ENCODE measurements at regions not wholly inside any gene's neighbourhood (a gene's known extent, or its start where the extent isn't known, plus 50 kb on each side); places are given as distances from the start of the nearest gene placed in this dataset.

GRCh38 chr10:117860135-117860534 is 186.6 kb downstream of the RAB11FIP2 start:
- H3K36me3 ChIP-seq (ENCODE audit: low read depth, missing control alignments): no peaks in the 10 kb centered on the region
- H3K4me3 ChIP-seq: no peak overlapping the region
- H3K9me3 ChIP-seq: no peaks in the 10 kb centered on the region
- no peaks in the 10 kb centered on the region for H3K4me1 ChIP-seq
- DNase-seq: no peak
- intact Hi-C loops (cut with DNase I; ENCODE audit: low total_unique reads): no loop called here
- H3K27me3 ChIP-seq: no peaks in the 10 kb centered on the region
- TF ChIP-seq, protein P1, sequence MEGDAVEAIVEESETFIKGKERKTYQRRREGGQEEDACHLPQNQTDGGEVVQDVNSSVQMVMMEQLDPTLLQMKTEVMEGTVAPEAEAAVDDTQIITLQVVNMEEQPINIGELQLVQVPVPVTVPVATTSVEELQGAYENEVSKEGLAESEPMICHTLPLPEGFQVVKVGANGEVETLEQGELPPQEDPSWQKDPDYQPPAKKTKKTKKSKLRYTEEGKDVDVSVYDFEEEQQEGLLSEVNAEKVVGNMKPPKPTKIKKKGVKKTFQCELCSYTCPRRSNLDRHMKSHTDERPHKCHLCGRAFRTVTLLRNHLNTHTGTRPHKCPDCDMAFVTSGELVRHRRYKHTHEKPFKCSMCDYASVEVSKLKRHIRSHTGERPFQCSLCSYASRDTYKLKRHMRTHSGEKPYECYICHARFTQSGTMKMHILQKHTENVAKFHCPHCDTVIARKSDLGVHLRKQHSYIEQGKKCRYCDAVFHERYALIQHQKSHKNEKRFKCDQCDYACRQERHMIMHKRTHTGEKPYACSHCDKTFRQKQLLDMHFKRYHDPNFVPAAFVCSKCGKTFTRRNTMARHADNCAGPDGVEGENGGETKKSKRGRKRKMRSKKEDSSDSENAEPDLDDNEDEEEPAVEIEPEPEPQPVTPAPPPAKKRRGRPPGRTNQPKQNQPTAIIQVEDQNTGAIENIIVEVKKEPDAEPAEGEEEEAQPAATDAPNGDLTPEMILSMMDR (IDR thresholded peaks at IDR 0.05): no peak
- TF ChIP-seq POLR2A (IDR thresholded peaks at IDR 0.05): no peak
- 84 to 86% methylated on average over 5 of the region's 5 CpGs for WGBS, 2 donors
- H3K27ac ChIP-seq: no peak overlapping the region

DNA sequence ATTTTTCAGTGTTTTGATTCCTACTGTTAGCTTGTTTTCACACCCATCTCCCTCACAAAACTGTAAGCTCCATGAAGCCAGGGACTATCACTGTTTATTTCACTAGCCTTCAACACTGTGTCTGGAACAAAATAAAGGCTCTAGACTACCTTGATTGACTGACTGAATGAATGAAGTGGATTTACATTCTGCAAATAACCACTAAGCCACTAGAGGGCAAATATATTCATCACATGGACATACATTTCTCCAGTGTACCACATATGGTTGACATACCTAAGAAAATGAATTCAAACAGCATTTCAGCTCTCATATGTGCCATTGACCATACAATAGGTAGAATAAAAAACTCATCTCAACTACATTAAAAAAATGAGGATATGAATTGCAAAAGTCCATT is 185.9 kb downstream of the RAB11FIP2 start:
- intact Hi-C loops (cut with DNase I; ENCODE audit: low total_unique reads): no loop called here
- no peaks in the 10 kb centered on the region for H3K36me3 ChIP-seq (ENCODE audit: low read depth, missing control alignments)
- H3K4me1 ChIP-seq: no peaks in the 10 kb centered on the region
- no peak overlapping the region for H3K4me3 ChIP-seq
- no peak overlapping the region for H3K27ac ChIP-seq
- H3K9me3 ChIP-seq: no peaks in the 10 kb centered on the region
- H3K27me3 ChIP-seq: no peaks in the 10 kb centered on the region
- no peak for DNase-seq
- TF ChIP-seq, protein P1 (IDR thresholded peaks at IDR 0.05): peak in 2 of 3 experiments; percentile 42 to 46
- no peak for TF ChIP-seq POLR2A (IDR thresholded peaks at IDR 0.05)

DNA sequence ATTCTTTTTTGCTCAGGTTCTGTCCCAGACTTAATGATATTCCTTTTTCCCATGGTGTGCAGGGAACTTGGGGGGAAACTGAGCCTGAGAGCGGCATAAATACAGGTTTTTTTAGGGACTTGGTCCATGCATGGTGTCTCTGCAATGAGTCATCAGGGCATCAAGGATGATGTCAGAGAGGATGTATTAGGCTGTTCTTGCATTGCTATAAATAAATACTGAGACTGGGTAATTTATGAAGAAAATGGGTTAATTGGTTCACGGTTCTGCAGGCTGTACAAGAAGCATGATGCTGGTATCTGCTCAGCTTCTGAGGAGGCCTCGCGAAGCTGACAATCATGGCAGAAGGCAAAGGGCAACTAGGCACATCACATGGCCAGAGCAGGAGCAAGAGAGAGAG is 185.4 kb downstream of the RAB11FIP2 start:
- Histone ChIP-seq H3K4me1 (no peaks in the 10 kb centered on the region), H3K9me3 (no peaks in the 10 kb centered on the region), H3K36me3 (ENCODE audit: low read depth, missing control alignments) (no peaks in the 10 kb centered on the region), H3K27ac (no peak overlapping the region), H3K4me3 (no peak overlapping the region), H3K27me3 (no peaks in the 10 kb centered on the region)
- intact Hi-C loops (cut with DNase I; ENCODE audit: low total_unique reads): no loop called here
- DNase-seq: no peak
- WGBS, 2 donors: 92% methylated on average over 4 of the region's 4 CpGs
- TF ChIP-seq POLR2A (IDR thresholded peaks at IDR 0.05): no peak
- TF ChIP-seq, protein P1 (IDR thresholded peaks at IDR 0.05): no peak

GRCh38 chr10:117863771-117864170 is 183.0 kb downstream of the RAB11FIP2 start:
- TF ChIP-seq POLR2A (IDR thresholded peaks at IDR 0.05): no peak
- TF ChIP-seq, protein P1 (IDR thresholded peaks at IDR 0.05): no peak
- Histone ChIP-seq H3K27ac (no peak overlapping the region), H3K36me3 (ENCODE audit: low read depth, missing control alignments) (no peaks in the 10 kb centered on the region), H3K4me1 (no peaks in the 10 kb centered on the region), H3K9me3 (no peaks in the 10 kb centered on the region), H3K4me3 (no peak overlapping the region), H3K27me3 (no peaks in the 10 kb centered on the region)
- DNase-seq: no peak
- intact Hi-C loops (cut with DNase I; ENCODE audit: low total_unique reads): no loop called here
- WGBS, 2 donors: 50 to 89% methylated on average over 2 of the region's 2 CpGs

GRCh38 chr10:117865945-117866344 is 180.8 kb downstream of the RAB11FIP2 start:
- 85 to 86% methylated on average over 4 of the region's 4 CpGs for WGBS, 2 donors
- intact Hi-C loops (cut with DNase I; ENCODE audit: low total_unique reads): no loop called here
- Histone ChIP-seq H3K9me3 (no peaks in the 10 kb centered on the region), H3K4me3 (no peak overlapping the region), H3K36me3 (ENCODE audit: low read depth, missing control alignments) (no peaks in the 10 kb centered on the region), H3K4me1 (no peaks in the 10 kb centered on the region), H3K27me3 (no peaks in the 10 kb centered on the region), H3K27ac (no peak overlapping the region)
- TF ChIP-seq, protein P1 (IDR thresholded peaks at IDR 0.05): no peak
- TF ChIP-seq POLR2A (IDR thresholded peaks at IDR 0.05): no peak
- no peak for DNase-seq

Measured in testis (tissue), 2 donors.